ENCODE measurements at regions not wholly inside any gene's neighbourhood (a gene's known extent, or its start where the extent isn't known, plus 50 kb on each side); places are given as distances from the start of the nearest gene placed in this dataset.

DNA sequence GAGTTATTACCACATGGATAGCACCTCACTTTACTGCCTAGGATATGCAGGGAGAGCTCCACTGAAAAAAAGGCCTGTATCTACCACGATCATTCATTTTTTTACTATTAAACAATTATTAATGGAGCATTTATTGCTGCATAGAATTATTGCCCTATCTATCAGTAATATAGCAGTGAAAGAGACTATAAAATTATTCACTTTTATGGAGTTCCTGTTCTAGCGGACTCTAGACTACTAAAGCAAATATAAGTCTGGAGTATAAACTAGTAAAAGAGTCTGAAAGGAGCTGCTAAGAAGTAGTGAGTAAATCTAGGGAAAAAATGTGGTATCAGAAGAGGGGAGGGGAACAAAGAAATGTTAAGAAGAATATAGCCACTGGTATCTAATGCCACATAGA, 150.4 kb upstream of the CYLC2 start:
- Histone ChIP-seq H3K4me2 (ENCODE audit: low read length) (no peak overlapping the region), H3K27me3 (ENCODE audit: control insufficient read depth, low read length) (no peaks in the 10 kb centered on the region), H3F3A (ENCODE audit: control insufficient read depth, insufficient read depth) (no peaks in the 10 kb centered on the region), H3K9me3 (ENCODE audit: control insufficient read depth, insufficient read depth, low read length) (no peaks in the 10 kb centered on the region), H3K79me2 (ENCODE audit: control insufficient read depth, low read length) (no peaks in the 10 kb centered on the region), H3K9me2 (replicated peaks; ENCODE audit: control insufficient read depth, low read length) (no peaks in the 10 kb centered on the region), H4K20me1 (ENCODE audit: control insufficient read depth, insufficient read depth, low read depth, low read length) (no peaks in the 10 kb centered on the region), H3K27ac (ENCODE audit: low read depth, low read length) (no peak overlapping the region), H3K36me3 (ENCODE audit: control insufficient read depth, low read length) (no peaks in the 10 kb centered on the region), H3K4me1 (ENCODE audit: control insufficient read depth, low read length) (no peaks in the 10 kb centered on the region), H3K4me3 (ENCODE audit: low read length) (no peak overlapping the region)
- TF ChIP-seq, protein P1, sequence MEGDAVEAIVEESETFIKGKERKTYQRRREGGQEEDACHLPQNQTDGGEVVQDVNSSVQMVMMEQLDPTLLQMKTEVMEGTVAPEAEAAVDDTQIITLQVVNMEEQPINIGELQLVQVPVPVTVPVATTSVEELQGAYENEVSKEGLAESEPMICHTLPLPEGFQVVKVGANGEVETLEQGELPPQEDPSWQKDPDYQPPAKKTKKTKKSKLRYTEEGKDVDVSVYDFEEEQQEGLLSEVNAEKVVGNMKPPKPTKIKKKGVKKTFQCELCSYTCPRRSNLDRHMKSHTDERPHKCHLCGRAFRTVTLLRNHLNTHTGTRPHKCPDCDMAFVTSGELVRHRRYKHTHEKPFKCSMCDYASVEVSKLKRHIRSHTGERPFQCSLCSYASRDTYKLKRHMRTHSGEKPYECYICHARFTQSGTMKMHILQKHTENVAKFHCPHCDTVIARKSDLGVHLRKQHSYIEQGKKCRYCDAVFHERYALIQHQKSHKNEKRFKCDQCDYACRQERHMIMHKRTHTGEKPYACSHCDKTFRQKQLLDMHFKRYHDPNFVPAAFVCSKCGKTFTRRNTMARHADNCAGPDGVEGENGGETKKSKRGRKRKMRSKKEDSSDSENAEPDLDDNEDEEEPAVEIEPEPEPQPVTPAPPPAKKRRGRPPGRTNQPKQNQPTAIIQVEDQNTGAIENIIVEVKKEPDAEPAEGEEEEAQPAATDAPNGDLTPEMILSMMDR (IDR thresholded peaks at IDR 0.05; ENCODE audit: low read depth, low read length, poor library complexity, severe bottlenecking) = no peak
- no peak for TF ChIP-seq EZH2phosphoT487 (IDR thresholded peaks at IDR 0.05; ENCODE audit: borderline replicate concordance, low read length)

DNA sequence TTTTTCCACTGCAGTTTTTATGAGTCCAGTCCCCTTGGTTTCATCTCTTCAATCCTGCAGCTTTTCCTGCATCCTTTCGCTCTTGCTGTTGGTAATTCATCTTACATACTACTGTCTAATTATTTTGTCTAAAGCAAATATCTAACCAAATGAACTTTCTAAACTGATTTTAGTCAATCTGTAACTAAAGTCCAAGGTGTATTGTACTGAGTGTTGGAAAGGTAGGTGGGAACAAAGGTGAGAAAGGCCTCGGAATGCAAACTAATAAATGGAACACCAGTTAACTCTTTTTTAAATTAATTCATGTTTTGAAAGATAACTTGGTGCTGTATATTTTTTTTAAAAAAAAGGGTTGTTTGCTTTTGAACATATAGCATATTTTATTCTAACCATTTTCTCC, 152.7 kb upstream of the CYLC2 start:
- TF ChIP-seq EZH2phosphoT487 (IDR thresholded peaks at IDR 0.05; ENCODE audit: borderline replicate concordance, low read length) = no peak
- TF ChIP-seq, protein P1 (IDR thresholded peaks at IDR 0.05; ENCODE audit: low read depth, low read length, poor library complexity, severe bottlenecking) = no peak
- H3K9me2 ChIP-seq (replicated peaks; ENCODE audit: control insufficient read depth, low read length) = no peaks in the 10 kb centered on the region
- no peaks in the 10 kb centered on the region for H4K20me1 ChIP-seq (ENCODE audit: control insufficient read depth, insufficient read depth, low read depth, low read length)
- no peak overlapping the region for H3K4me2 ChIP-seq (ENCODE audit: low read length)
- H3F3A ChIP-seq (ENCODE audit: control insufficient read depth, insufficient read depth) = no peaks in the 10 kb centered on the region
- no peaks in the 10 kb centered on the region for H3K4me1 ChIP-seq (ENCODE audit: control insufficient read depth, low read length)
- no peaks in the 10 kb centered on the region for H3K9me3 ChIP-seq (ENCODE audit: control insufficient read depth, insufficient read depth, low read length)
- H3K27me3 ChIP-seq (ENCODE audit: control insufficient read depth, low read length) = no peaks in the 10 kb centered on the region
- H3K36me3 ChIP-seq (ENCODE audit: control insufficient read depth, low read length) = no peaks in the 10 kb centered on the region
- H3K4me3 ChIP-seq (ENCODE audit: low read length) = no peak overlapping the region
- no peak overlapping the region for H3K27ac ChIP-seq (ENCODE audit: low read depth, low read length)
- H3K79me2 ChIP-seq (ENCODE audit: control insufficient read depth, low read length) = no peaks in the 10 kb centered on the region

DNA sequence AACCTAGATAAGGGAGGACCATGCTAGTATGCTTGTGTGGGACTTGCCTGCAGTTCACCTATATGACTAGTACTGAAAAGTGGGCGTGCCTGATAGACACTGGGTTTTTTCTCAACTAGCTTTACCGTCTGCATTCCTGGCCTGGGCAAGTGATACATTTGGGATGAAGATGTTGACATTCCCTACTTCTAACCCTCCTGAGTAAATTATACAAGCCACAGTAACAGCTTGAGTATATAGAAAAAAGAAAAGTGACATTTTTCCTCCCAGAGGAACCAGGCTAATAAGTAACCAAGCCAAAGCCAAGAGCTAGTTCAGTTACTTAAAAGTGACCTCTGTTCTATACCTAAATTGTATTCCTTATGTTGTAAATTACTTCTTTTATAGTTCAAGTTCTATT, 153.8 kb upstream of the CYLC2 start:
- no peak overlapping the region for H3K4me2 ChIP-seq (ENCODE audit: low read length)
- TF ChIP-seq EZH2phosphoT487 (IDR thresholded peaks at IDR 0.05; ENCODE audit: borderline replicate concordance, low read length) = no peak
- TF ChIP-seq, protein P1 (IDR thresholded peaks at IDR 0.05; ENCODE audit: low read depth, low read length, poor library complexity, severe bottlenecking) = no peak

DNA sequence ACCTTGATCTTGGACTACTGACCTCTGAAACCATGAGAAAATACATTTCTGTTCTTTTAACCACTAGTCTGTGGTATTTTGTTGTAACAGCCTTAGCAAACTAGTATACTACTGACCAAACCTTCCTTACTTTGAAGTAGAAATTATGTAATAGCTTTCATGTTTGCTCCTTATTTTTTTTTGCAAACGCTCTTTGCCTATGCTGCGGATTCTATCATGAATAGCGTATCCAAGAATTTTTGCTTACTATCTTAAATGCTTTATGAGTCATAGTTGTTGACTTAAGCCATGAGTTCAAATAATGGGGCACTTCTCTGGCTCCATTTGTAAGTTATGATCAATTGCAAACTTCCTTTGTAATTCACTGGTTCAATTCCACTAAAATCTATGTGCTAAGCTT, 154.8 kb upstream of the CYLC2 start:
- H3F3A ChIP-seq (ENCODE audit: control insufficient read depth, insufficient read depth) = no peaks in the 10 kb centered on the region
- no peaks in the 10 kb centered on the region for H3K9me3 ChIP-seq (ENCODE audit: control insufficient read depth, insufficient read depth, low read length)
- H3K79me2 ChIP-seq (ENCODE audit: control insufficient read depth, low read length) = no peaks in the 10 kb centered on the region
- H3K27ac ChIP-seq (ENCODE audit: low read depth, low read length) = no peak overlapping the region
- H4K20me1 ChIP-seq (ENCODE audit: control insufficient read depth, insufficient read depth, low read depth, low read length) = no peaks in the 10 kb centered on the region
- no peaks in the 10 kb centered on the region for H3K9me2 ChIP-seq (replicated peaks; ENCODE audit: control insufficient read depth, low read length)
- no peaks in the 10 kb centered on the region for H3K36me3 ChIP-seq (ENCODE audit: control insufficient read depth, low read length)
- H3K4me2 ChIP-seq (ENCODE audit: low read length) = no peak overlapping the region
- no peaks in the 10 kb centered on the region for H3K27me3 ChIP-seq (ENCODE audit: control insufficient read depth, low read length)
- no peak for TF ChIP-seq EZH2phosphoT487 (IDR thresholded peaks at IDR 0.05; ENCODE audit: borderline replicate concordance, low read length)
- TF ChIP-seq, protein P1 (IDR thresholded peaks at IDR 0.05; ENCODE audit: low read depth, low read length, poor library complexity, severe bottlenecking) = no peak
- no peak overlapping the region for H3K4me3 ChIP-seq (ENCODE audit: low read length)
- H3K4me1 ChIP-seq (ENCODE audit: control insufficient read depth, low read length) = no peaks in the 10 kb centered on the region

More for the DNA sequence above, 153.8 kb upstream of the CYLC2 start:
- H3K9me3 ChIP-seq (ENCODE audit: control insufficient read depth, insufficient read depth, low read length) = no peaks in the 10 kb centered on the region
- H3K27me3 ChIP-seq (ENCODE audit: control insufficient read depth, low read length) = no peaks in the 10 kb centered on the region
- no peaks in the 10 kb centered on the region for H3K9me2 ChIP-seq (replicated peaks; ENCODE audit: control insufficient read depth, low read length)
- no peak overlapping the region for H3K27ac ChIP-seq (ENCODE audit: low read depth, low read length)
- no peaks in the 10 kb centered on the region for H3F3A ChIP-seq (ENCODE audit: control insufficient read depth, insufficient read depth)
- H3K4me3 ChIP-seq (ENCODE audit: low read length) = no peak overlapping the region
- no peaks in the 10 kb centered on the region for H3K4me1 ChIP-seq (ENCODE audit: control insufficient read depth, low read length)
- H3K79me2 ChIP-seq (ENCODE audit: control insufficient read depth, low read length) = no peaks in the 10 kb centered on the region
- no peaks in the 10 kb centered on the region for H3K36me3 ChIP-seq (ENCODE audit: control insufficient read depth, low read length)
- no peaks in the 10 kb centered on the region for H4K20me1 ChIP-seq (ENCODE audit: control insufficient read depth, insufficient read depth, low read depth, low read length)

Measured in DOHH2 (cell line).